SK-N-SH (cell line): ENCODE measurements at regions not wholly inside any gene's neighbourhood (a gene's known extent, or its start where the extent isn't known, plus 50 kb on each side); places are given as distances from the start of the nearest gene placed in this dataset.
"Not testable (repeated sequence)": the region's sequence is repeated elsewhere in the genome, so short reads cannot be mapped to it uniquely, and the experiment has no call there.

Experiments used
- CTCF ChIA-PET: fragments of 300-600, 350-600 bp; formaldehyde crosslinking; extraction: SDS; loops from one replicate; lab custom pipeline; 2021; lab: Yijun Ruan, JAX
- POLR2A ChIA-PET: fragments of 350-600 bp; sonication (Branson Sonifier 250); formaldehyde crosslinking; extraction: SDS; loops from one replicate; lab custom pipeline; 2020; ENCODE audit warnings: antibody characterized with exemption, inconsistent platforms; lab: Yijun Ruan, JAX
- DNase-seq: peaks from one replicate; pipeline ENCODE4 v3.0.0; 2012
- H2AFZ ChIP-seq: fragments of 200-600 bp; sonication (generic); 2 replicates; pipeline ENCODE4 v1.8.1; 2016; ENCODE audit warnings: antibody characterized with exemption, mild to moderate bottlenecking, low read depth
- H3F3A ChIP-seq: fragments of 200-600 bp; sonication (generic); replicated peaks from 2 replicates; pipeline ENCODE3; 2016; ENCODE audit warnings: antibody characterized with exemption, mild to moderate bottlenecking; ENCODE audit not compliant: insufficient read depth
- H3K27ac ChIP-seq, 2 experiments: fragments of 200-500 bp in 1 of 2; fragments of 200-600 bp in 1 of 2; sonication (Bioruptor generic) in 1 of 2; sonication (generic), shearing (Covaris generic) in 1 of 2; 2 replicates each; pipeline versions ENCODE4 v1.5.1 to v1.6.1; 2014 to 2016; ENCODE audit warnings: low read depth in 2 of 2, inconsistent platforms in 1 of 2, low read length in 1 of 2, mild to moderate bottlenecking in 1 of 2, mixed read lengths in 1 of 2
- H3K27me3 ChIP-seq: fragments of 200-600 bp; sonication (generic), shearing (Covaris generic); 2 replicates; pipeline ENCODE4 v1.6.1; 2016; ENCODE audit warnings: mixed run types; ENCODE audit not compliant: insufficient read depth
- H3K36me3 ChIP-seq, 2 experiments: fragments of 200-500 bp in 1 of 2; fragments of 200-600 bp in 1 of 2; sonication (Bioruptor generic) in 1 of 2; sonication (generic) in 1 of 2; replicated peaks in 1 of 2; 2 replicates each; pipeline versions ENCODE3 to v1.5.1; 2014 to 2016; ENCODE audit warnings: low read length in 1 of 2, mild to moderate bottlenecking in 1 of 2; ENCODE audit not compliant: insufficient read depth in 2 of 2, control insufficient read depth in 1 of 2
- H3K4me1 ChIP-seq, 2 experiments: fragments of 200-500 bp in 1 of 2; fragments of 200-600 bp in 1 of 2; sonication (Bioruptor generic) in 1 of 2; sonication (generic), shearing (Covaris generic) in 1 of 2; 2 replicates each; pipeline versions ENCODE4 v1.5.1 to v1.6.1; 2014 to 2016; ENCODE audit warnings: low read depth in 1 of 2, low read length in 1 of 2, mixed run types in 1 of 2; ENCODE audit not compliant: insufficient read depth in 2 of 2, control insufficient read depth in 1 of 2
- H3K4me2 ChIP-seq: fragments of 200-600 bp; sonication (generic), shearing (Covaris generic); 2 replicates; pipeline ENCODE4 v1.6.1; 2017; ENCODE audit warnings: mixed run types
- H3K4me3 ChIP-seq, 2 experiments: fragments of 200-500 bp in 1 of 2; fragments of 200-600 bp in 1 of 2; sonication (Bioruptor generic) in 1 of 2; sonication (generic), shearing (Covaris generic) in 1 of 2; 2 replicates each; pipeline versions ENCODE4 v1.5.1 to v1.8.1; 2014 to 2016; ENCODE audit warnings: low read depth in 2 of 2, inconsistent platforms in 1 of 2, low read length in 1 of 2, mild to moderate bottlenecking in 1 of 2, mixed read lengths in 1 of 2, moderate library complexity in 1 of 2
- H3K79me2 ChIP-seq: fragments of 200-600 bp; sonication (generic); 2 replicates; pipeline ENCODE4 v1.8.1; 2017; ENCODE audit warnings: mild to moderate bottlenecking; ENCODE audit not compliant: insufficient read depth
- H3K9ac ChIP-seq: fragments of 200-600 bp; sonication (generic); 2 replicates; pipeline ENCODE4 v1.6.1; 2017; ENCODE audit warnings: mixed run types
- H3K9me2 ChIP-seq: fragments of 200-600 bp; sonication (generic); 2 replicates; pipeline ENCODE4 v1.6.1; 2017; ENCODE audit warnings: mixed run types
- H3K9me3 ChIP-seq: fragments of 200-600 bp; sonication (generic); 2 replicates; pipeline ENCODE4 v1.6.1; 2017; ENCODE audit warnings: mixed run types, mild to moderate bottlenecking, moderate library complexity
- H4K20me1 ChIP-seq: fragments of 200-600 bp; sonication (generic); 2 replicates; pipeline ENCODE4 v1.6.1; 2017; ENCODE audit warnings: mild to moderate bottlenecking, mixed run types; ENCODE audit not compliant: insufficient read depth
- CHD2 ChIP-seq: fragments of 150-350 bp; IDR thresholded peaks from 2 replicates; pipeline ENCODE4 v1.6.1; 2018; ENCODE audit warnings: low read length; ENCODE audit not compliant: partially characterized antibody
- ELF1 ChIP-seq: IDR thresholded peaks from 2 replicates; pipeline ENCODE4 v1.4.0; 2012
- EZH2phosphoT487 ChIP-seq: fragments of 200-600 bp; sonication (generic); IDR thresholded peaks from 2 replicates; pipeline ENCODE4 v1.6.1; 2017; ENCODE audit warnings: low read depth, mixed run types, mild to moderate bottlenecking, antibody characterized with exemption, moderate library complexity, borderline replicate concordance
- FOSL2 ChIP-seq: IDR thresholded peaks from 2 replicates; pipeline ENCODE4 v1.4.0; 2012; ENCODE audit warnings: low read depth, mild to moderate bottlenecking, moderate library complexity, borderline replicate concordance
- FOXM1 ChIP-seq: IDR thresholded peaks from 2 replicates; pipeline ENCODE4 v1.4.0; 2012; ENCODE audit warnings: low read depth, mild to moderate bottlenecking
- GABPA ChIP-seq: IDR thresholded peaks from 2 replicates; pipeline ENCODE4 v1.4.0; 2012; ENCODE audit warnings: low read depth, mild to moderate bottlenecking
- IRF3 ChIP-seq: fragments of 150-350 bp; IDR thresholded peaks from 2 replicates; pipeline ENCODE4 v1.6.1; 2016; ENCODE audit warnings: mild to moderate bottlenecking, low read depth, low read length
- MEF2A ChIP-seq: IDR thresholded peaks from 2 replicates; pipeline ENCODE4 v1.4.0; 2012; ENCODE audit warnings: low read depth, borderline replicate concordance
- MXI1 ChIP-seq: IDR thresholded peaks from 2 replicates; pipeline ENCODE4 v1.6.1; 2012; ENCODE audit warnings: mild to moderate bottlenecking, low read depth, low read length, improper control_type of control experiment
- NFIC ChIP-seq: IDR thresholded peaks from 2 replicates; pipeline ENCODE4 v1.4.0; 2012; ENCODE audit warnings: borderline replicate concordance
- PBX3 ChIP-seq: IDR thresholded peaks from 2 replicates; pipeline ENCODE4; 2012
- POLR2AphosphoS5 ChIP-seq: IDR thresholded peaks from 2 replicates; pipeline ENCODE4 v1.6.1; 2012; ENCODE audit warnings: low read depth, low read length
- RAD21 ChIP-seq: IDR thresholded peaks from 2 replicates; pipeline ENCODE4 v1.6.1; 2012; ENCODE audit warnings: mild to moderate bottlenecking, low read length
- RFX5 ChIP-seq: IDR thresholded peaks from 2 replicates; pipeline ENCODE4 v1.6.1; 2012; ENCODE audit warnings: mild to moderate bottlenecking, improper control_type of control experiment, low read length
- RXRA ChIP-seq: IDR thresholded peaks from 2 replicates; pipeline ENCODE4 v1.4.0; 2012; ENCODE audit warnings: low read depth, mild to moderate bottlenecking, borderline replicate concordance
- SMC3 ChIP-seq: IDR thresholded peaks from 2 replicates; pipeline ENCODE4 v1.6.1; 2012; ENCODE audit warnings: low read depth, low read length, improper control_type of control experiment
- TCF12 ChIP-seq: IDR thresholded peaks from 2 replicates; pipeline ENCODE4 v1.4.0; 2012
- USF1 ChIP-seq: IDR thresholded peaks from 2 replicates; pipeline ENCODE4 v1.4.0; 2012; ENCODE audit warnings: low read depth, borderline replicate concordance
- YY1 ChIP-seq: IDR thresholded peaks from 2 replicates; pipeline ENCODE4 v1.4.0; 2012; ENCODE audit warnings: low read depth, mild to moderate bottlenecking
- ZBTB33 ChIP-seq: IDR thresholded peaks from 2 replicates; pipeline ENCODE4 v1.4.0; 2012; ENCODE audit warnings: low read depth, borderline replicate concordance
- WGBS: methylation state at CpG from one replicate; pipeline ENCODE4 v1.1.6; 2017; ENCODE audit warnings: low lambda C conversion rate; 5-methylcytosine and 5-hydroxymethylcytosine counted together
- TF ChIP-seq, protein P1 (sequence below): fragments of 150-350 bp; IDR thresholded peaks from 2 replicates; pipeline ENCODE4 v1.6.1; 2017; ENCODE audit warnings: antibody characterized with exemption, low read length, low read depth, borderline replicate concordance

GRCh38 chr12:131271724-131272123, 318.0 kb downstream of the ADGRD1 start (continued):
- TF ChIP-seq IRF3 (no peak), ZBTB33 (no peak), TCF12 (no peak), SMC3 (no peak), RXRA (no peak), NFIC (no peak), USF1 (no peak), GABPA (no peak)
- TF ChIP-seq, protein P1, sequence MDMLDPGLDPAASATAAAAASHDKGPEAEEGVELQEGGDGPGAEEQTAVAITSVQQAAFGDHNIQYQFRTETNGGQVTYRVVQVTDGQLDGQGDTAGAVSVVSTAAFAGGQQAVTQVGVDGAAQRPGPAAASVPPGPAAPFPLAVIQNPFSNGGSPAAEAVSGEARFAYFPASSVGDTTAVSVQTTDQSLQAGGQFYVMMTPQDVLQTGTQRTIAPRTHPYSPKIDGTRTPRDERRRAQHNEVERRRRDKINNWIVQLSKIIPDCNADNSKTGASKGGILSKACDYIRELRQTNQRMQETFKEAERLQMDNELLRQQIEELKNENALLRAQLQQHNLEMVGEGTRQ, result no peak

GRCh38 chr12:131272283-131272814, 318.6 kb downstream of the ADGRD1 start:
- H3K9me2 ChIP-seq, H3K9ac ChIP-seq, H3K9me3 ChIP-seq, H3K36me3 ChIP-seq, CTCF ChIA-PET, H3K4me2 ChIP-seq, H3K4me1 ChIP-seq, DNase-seq, H4K20me1 ChIP-seq, H3K27me3 ChIP-seq, H3K4me3 ChIP-seq, H3K27ac ChIP-seq, H3K79me2 ChIP-seq, H2AFZ ChIP-seq, H3F3A ChIP-seq: not testable (repeated sequence)
- 56% methylated on average over 8 of the region's 8 CpGs for WGBS
- POLR2A ChIA-PET, result interaction anchor here (1.3 kb wide), 1 partner anchor 10 kb away, joined by 3 read pairs; no protein-coding TSS in a partner anchor

DNA sequence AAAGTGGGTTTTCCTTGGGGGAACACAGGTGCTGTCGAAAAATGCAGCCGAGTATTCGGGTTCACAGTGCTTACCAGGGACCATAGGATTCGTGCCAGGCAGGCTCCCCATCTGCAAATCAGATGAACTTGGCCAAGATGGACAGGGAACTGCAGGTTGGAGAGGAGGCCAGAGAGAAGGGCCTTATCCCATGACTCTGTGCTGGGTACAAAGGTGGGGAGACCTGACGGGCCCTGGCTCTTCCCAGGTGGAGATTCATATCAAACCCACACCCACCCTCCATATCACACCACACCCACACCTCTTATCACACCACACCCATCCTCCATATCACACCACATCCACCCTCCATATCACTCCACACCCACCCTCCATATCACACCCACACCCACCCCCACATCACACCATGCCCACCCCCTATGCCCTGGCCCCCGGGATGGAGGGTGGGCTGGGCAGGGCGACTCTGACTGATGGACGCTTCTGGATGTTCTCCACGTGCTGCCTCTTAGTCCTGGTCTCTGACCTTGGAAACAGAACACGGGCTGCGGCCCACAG, 319.7 kb downstream of the ADGRD1 start:
- 38% methylated on average over 11 of the region's 11 CpGs for WGBS
- Histone ChIP-seq H3K4me2 (no peak overlapping the region), H2AFZ (no peak overlapping the region), H3K27me3 (no peaks in the 10 kb centered on the region), H4K20me1 (no peaks in the 10 kb centered on the region), H3K4me1 (peaks cover 0 to 4% of the 10 kb centered on the region in 2 experiments; a peak in 1 of 4 replicates), H3F3A (no peaks in the 10 kb centered on the region), H3K9me3 (no peaks in the 10 kb centered on the region), H3K9me2 (no peaks in the 10 kb centered on the region), H3K9ac (no peak overlapping the region), H3K4me3 (no peak overlapping the region), H3K79me2 (no peaks in the 10 kb centered on the region), H3K36me3 (no peaks in the 10 kb centered on the region), H3K27ac (no peak overlapping the region)
- no peak for DNase-seq
- ChIA-PET CTCF (no interaction called here), POLR2A (interaction anchor here (1.3 kb wide), 1 partner anchor 9 kb away, joined by 3 read pairs; no protein-coding TSS in a partner anchor)
- TF ChIP-seq FOXM1, result no peak
- no peak for TF ChIP-seq EZH2phosphoT487
- TF ChIP-seq PBX3, result no peak
- no peak for TF ChIP-seq RFX5
- TF ChIP-seq CHD2, result no peak
- TF ChIP-seq POLR2AphosphoS5, result no peak
- no peak for TF ChIP-seq MXI1
- TF ChIP-seq RAD21, result no peak
- no peak for TF ChIP-seq ELF1
- no peak for TF ChIP-seq FOSL2
- no peak for TF ChIP-seq YY1
- TF ChIP-seq MEF2A, result no peak
